Fibroblast of the aortic adventitia (primary cell): ENCODE measurements at regions not wholly inside any gene's neighbourhood (a gene's known extent, or its start where the extent isn't known, plus 50 kb on each side); places are given as distances from the start of the nearest gene placed in this dataset.

Source experiments
- DNase-seq: peaks from one replicate; pipeline ENCODE4 v3.0.0-alpha.2; 2010; ENCODE audit warnings: low read depth
- H3K4me3 ChIP-seq: 2 replicates; pipeline ENCODE4 v1.5.1; 2011; ENCODE audit warnings: low read depth, mild to moderate bottlenecking, control low read depth, low read length, moderate library complexity
- CTCF ChIP-seq: IDR thresholded peaks from 2 replicates; pipeline ENCODE4 v1.5.1; 2011; ENCODE audit warnings: mild to moderate bottlenecking, low read length, control low read depth, inconsistent platforms; ENCODE audit not compliant: insufficient read depth

GRCh38 chr14:103267226-103267910 is 66.7 kb upstream of the EIF5 start:
- no peak for DNase-seq
- no peak for TF ChIP-seq CTCF
- H3K4me3 ChIP-seq = no peak overlapping the region

GRCh38 chr14:103271189-103271588 is 62.8 kb upstream of the EIF5 start:
- no peak overlapping the region for H3K4me3 ChIP-seq
- DNase-seq = no peak
- no peak for TF ChIP-seq CTCF

GRCh38 chr14:103273145-103273744 is 60.8 kb upstream of the EIF5 start:
- DNase-seq = no peak
- H3K4me3 ChIP-seq = no peak overlapping the region
- no peak for TF ChIP-seq CTCF

GRCh38 chr14:103273745-103274615 is 60.1 kb upstream of the EIF5 start:
- no peak overlapping the region for H3K4me3 ChIP-seq

GRCh38 chr14:103275000-103275399 is 59.0 kb upstream of the EIF5 start:
- no peak overlapping the region for H3K4me3 ChIP-seq
- DNase-seq = no peak
- TF ChIP-seq CTCF = no peak

More at GRCh38 chr14:103273745-103274615, 60.1 kb upstream of the EIF5 start:
- DNase-seq = no peak
- TF ChIP-seq CTCF = no peak

GRCh38 chr14:103277931-103278330 is 56.1 kb upstream of the EIF5 start:
- no peak for TF ChIP-seq CTCF
- DNase-seq = no peak

More at GRCh38 chr14:103277931-103278330, 56.1 kb upstream of the EIF5 start:
- H3K4me3 ChIP-seq = no peak overlapping the region
